ENCODE measurements at regions not wholly inside any gene's neighbourhood (a gene's known extent, or its start where the extent isn't known, plus 50 kb on each side); places are given as distances from the start of the nearest gene placed in this dataset.

GRCh38 chr7:15750727-15751126, 64.2 kb upstream of the MEOX2 start:
- TF ChIP-seq NR4A1 (CRISPR knock-in tag; IDR thresholded peaks at IDR 0.05) (no peak), NR4A1 (tag; IDR thresholded peaks at IDR 0.05) (no peak), CTCF (IDR thresholded peaks at IDR 0.05 in 2 of 3, conservative IDR thresholded peaks at IDR 0.05 in 1 of 3; ENCODE audit: insufficient read depth in 2 of 3, low read depth in 1 of 3, low read length in 3 of 3) (no peak), FOXP1 (CRISPR knock-in tag; IDR thresholded peaks at IDR 0.05) (no peak)
